DOHH2 (cell line): ENCODE measurements at regions not wholly inside any gene's neighbourhood (a gene's known extent, or its start where the extent isn't known, plus 50 kb on each side); places are given as distances from the start of the nearest gene placed in this dataset.

ENCODE experiments used
- EZH2phosphoT487 ChIP-seq: fragments of 200-600 bp; sonication (generic); IDR thresholded peaks from 2 replicates; pipeline ENCODE4 v1.6.1; 2017; ENCODE audit warnings: borderline replicate concordance, mild to moderate bottlenecking, antibody characterized with exemption, low read length, moderate library complexity, mixed read lengths
- TF ChIP-seq, protein P1 (sequence below): fragments of 200-600 bp; sonication (generic); IDR thresholded peaks from one replicate; pipeline ENCODE4 v1.5.1; 2014; ENCODE audit warnings: antibody characterized with exemption, mild to moderate bottlenecking, low read depth, low read length; ENCODE audit not compliant: poor library complexity, severe bottlenecking

DNA sequence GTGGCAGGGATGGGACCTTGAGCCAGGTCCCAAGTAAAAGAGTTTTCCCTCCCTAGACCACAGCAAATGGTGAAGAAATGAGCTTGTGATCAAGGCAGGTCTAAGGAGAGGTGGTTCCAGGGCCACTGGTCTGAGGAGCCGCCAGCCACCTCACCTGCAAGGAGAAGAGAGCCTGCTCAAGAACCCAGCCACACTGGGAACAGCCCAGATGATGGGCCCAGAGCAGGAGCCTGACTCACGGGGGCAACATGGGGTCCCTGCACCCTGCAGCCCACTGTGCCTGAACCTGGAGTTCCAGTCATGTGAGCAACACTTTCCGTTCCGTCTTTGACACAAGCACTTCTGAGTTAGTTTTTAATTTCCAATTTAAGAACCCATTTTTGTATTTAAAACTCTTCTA lies 204.5 kb upstream of the CDH4 start:
- TF ChIP-seq, protein P1, sequence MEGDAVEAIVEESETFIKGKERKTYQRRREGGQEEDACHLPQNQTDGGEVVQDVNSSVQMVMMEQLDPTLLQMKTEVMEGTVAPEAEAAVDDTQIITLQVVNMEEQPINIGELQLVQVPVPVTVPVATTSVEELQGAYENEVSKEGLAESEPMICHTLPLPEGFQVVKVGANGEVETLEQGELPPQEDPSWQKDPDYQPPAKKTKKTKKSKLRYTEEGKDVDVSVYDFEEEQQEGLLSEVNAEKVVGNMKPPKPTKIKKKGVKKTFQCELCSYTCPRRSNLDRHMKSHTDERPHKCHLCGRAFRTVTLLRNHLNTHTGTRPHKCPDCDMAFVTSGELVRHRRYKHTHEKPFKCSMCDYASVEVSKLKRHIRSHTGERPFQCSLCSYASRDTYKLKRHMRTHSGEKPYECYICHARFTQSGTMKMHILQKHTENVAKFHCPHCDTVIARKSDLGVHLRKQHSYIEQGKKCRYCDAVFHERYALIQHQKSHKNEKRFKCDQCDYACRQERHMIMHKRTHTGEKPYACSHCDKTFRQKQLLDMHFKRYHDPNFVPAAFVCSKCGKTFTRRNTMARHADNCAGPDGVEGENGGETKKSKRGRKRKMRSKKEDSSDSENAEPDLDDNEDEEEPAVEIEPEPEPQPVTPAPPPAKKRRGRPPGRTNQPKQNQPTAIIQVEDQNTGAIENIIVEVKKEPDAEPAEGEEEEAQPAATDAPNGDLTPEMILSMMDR = no peak
- TF ChIP-seq EZH2phosphoT487 = no peak
